ENCODE measurements at regions not wholly inside any gene's neighbourhood (a gene's known extent, or its start where the extent isn't known, plus 50 kb on each side); places are given as distances from the start of the nearest gene placed in this dataset.
"Not testable (repeated sequence)": the region's sequence is repeated elsewhere in the genome, so short reads cannot be mapped to it uniquely, and the experiment has no call there.

DNA sequence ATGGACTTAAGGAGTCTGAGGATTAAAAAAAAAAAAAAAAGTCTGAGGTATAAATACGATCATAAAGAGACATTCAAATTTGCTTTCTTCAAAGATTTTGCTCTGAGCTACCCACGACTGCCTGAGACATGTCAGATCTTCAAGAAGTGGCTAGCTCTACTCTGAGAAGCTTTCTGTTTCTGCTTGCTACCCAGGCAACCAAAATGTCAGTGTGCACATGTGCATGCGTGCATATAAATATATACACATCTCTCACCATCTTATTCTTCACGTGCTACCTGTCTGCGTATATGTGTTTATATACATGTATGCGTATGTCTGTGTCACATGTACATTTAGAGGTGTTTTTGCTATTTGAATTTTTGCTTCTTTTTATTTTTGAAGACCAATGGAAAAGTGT is 299.6 kb upstream of the STXBP5 start:
- no peak for DNase-seq

DNA sequence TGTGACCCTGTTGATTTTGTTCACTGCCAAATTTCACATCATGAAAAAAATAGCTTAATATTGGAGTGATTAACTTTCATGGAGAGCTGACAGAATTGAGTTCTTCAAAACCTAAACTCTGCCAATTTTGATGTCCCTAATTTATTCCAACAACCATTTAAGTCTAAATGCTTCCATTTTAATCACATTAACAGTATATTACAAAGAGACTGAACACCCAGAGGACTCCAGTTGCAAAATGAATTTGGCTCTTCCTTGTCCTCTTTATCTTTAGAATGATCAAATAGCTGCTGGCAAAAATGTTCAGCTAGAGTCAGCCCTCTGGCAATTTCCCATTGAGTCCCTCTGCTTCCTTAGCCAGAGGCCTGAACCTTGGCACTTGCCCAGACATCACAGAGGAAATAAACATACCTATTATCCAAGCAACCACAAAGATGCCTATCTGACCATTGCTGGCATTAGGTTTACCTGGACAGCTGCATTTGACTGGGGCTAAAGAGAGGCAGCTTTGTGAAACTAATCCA is 299.0 kb upstream of the STXBP5 start:
- DNase-seq: no peak

DNA sequence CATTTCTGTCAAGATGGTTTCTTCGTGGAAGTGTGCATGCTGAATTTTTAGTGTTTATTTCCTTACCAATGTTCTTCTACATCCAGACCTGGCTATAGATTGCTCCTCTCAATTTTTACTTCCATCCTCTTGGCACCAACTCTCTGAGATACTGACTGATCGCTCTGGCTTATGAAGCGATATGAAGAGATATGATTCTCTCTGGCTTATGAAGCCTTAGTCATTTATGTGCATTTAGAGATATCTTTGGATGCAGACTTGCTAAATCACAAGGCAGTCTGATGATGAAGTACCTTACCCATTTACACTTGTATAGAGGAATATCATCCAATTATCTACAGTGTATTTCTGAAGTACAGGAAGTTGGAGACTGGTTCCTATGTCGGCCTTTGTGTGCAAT is 295.4 kb upstream of the STXBP5 start:
- no peak for DNase-seq

DNA sequence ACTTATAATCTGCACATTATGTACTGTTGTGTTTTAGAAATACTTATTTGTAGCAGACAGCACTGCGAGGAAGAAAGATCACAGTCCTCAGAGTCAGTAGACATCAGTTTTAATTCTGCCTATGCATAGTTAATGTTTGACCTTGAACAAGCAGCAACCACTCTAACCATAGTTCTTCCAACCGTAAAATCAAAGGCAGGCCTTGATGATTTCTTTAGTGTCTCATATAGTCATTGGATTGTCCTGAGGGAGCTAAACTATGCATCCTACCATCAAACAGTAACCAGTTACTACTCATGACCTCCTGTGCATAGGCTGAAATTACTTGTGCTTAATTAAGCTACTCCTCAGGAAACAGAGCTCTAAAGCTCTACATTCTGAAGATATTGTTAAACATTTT is 294.8 kb upstream of the STXBP5 start:
- DNase-seq: no peak

DNA sequence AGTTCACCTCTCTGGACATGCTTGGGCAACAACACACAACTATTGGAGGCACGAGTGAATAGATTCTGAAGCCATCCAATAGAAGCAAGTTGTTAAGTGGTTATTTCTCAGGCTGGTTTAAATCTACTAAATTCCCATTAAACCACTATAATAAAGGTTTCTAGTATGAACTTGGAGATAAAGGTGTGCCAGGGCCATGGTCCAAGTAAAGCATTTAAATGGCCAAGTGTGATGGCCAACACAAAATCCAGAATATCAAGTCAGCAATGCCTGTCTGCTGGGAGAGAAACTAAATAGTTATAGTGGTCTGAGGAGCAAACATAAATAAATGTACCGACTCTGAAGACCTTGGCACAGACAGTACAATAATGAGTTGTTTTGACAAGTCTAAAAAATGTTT is 294.3 kb upstream of the STXBP5 start:
- DNase-seq: no peak

DNA sequence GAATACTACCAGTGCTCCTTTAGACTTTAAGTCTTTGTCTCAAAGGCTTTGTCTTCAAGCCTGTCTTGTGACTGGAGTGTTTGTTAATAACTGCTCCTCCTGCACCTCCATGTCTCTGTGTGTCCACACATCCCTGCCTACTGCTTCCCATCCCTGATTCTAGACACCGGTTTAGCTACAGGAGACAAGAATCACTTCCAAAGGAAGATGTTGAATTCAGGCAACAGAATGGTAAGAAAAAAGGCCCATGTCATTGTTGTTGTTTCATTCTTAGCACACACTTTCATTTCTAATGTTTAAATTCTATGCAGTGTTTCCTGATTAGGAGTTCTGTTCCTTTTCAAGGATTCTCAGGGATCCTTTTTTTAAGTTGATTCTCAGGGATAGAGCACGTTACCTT is 293.6 kb upstream of the STXBP5 start:
- DNase-seq: no peak

DNA sequence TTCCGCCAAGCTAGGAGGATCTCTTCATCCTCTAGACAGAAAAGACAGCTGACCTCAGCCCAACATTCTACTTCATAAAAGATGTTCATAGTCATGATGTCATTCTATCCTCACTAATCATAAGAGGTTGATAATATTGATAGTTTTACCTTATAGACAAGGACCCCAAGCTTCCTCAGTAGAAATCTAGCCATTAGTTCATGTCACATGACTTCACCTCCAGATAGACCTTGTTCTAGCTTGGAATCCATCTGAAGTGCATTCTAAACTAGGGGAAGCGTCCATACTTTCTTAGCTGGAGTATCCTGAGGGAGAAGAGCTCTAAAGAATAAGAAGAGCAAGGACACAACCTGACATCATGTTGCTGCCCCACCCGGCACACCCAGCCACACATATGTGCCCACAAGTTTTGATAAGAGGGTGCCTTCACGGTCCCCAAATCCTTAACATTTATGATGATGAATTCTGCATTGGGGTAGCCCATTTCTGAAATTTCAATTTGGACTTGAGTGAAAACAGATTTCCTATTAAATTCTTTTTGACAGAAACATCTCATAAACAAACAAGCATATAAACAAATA is 292.5 kb upstream of the STXBP5 start:
- DNase-seq: no peak

DNA sequence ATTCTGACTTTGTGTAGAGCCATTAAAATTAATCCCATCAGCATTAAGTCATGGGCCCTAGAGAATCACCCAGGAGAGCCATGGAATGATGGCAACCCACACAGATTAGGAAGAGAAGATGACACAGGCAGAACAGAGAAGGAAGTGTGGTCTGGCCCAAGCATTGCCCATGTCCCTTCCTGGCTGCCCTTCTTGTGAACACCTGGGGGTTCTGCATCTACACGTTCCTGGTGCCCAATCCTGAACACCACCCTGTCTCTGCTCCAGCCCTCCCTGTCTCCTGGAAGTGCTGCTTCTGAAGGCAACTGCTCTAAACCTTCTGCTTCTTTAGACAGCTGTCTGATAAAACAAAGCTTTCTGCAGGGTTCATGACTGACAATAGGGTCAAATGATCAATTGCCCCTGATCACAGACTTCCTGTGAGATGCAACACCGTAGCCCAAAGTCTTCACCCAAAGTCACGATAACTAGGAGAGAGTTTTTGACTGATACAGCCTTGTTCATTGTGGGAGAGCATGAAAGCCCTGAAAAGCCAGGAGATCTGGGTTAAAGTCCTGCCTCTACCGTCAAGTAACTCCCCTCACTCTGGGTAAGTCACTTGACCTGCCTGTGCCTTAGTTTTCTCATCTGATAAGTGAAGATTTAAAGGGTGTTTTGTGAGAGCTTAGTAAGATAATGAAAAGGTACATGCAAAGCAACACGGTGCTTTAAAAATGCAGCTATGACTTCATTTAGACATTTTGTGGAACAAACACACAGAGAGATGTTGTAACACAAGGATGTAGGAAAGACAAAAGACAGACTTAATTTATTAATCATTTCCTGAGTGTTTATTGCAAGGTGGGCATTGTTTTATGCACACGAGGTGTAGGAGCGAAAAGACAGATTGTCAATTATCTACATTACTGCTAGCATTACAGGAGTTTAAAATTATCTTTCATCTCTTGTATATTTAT is 291.2 kb upstream of the STXBP5 start:
- DNase-seq: no peak

DNA sequence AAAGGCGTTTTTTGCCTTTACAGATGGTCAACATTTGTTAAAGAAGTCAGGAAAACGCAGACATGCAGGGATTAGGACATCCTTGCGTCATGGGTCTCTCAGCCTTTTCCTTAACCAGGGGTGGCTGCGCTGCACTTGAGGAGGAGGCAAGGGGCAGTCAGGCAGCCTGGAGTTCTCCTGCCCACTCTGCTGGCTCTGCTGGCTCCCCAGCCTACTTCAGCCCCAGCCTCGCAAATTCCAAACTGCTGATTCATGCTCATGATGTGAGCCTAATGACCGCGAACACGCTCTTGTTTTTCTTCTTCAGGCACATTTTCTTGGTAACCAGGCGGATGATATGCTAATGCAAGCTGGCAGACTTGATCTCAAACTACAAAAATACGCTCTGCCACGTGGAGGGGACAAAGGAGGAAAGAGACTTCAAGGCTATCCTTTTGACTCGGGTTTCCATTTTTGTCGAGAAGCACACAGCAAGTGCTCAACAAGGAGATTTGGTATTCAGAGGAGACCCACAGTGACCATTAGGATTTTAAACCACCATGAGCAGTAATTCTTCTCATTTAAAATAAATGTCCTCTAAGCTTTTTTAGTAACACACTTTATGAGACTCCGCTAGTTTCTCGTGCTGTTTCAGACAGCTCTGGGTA is 290.3 kb upstream of the STXBP5 start:
- peak; percentile 72 for DNase-seq

DNA sequence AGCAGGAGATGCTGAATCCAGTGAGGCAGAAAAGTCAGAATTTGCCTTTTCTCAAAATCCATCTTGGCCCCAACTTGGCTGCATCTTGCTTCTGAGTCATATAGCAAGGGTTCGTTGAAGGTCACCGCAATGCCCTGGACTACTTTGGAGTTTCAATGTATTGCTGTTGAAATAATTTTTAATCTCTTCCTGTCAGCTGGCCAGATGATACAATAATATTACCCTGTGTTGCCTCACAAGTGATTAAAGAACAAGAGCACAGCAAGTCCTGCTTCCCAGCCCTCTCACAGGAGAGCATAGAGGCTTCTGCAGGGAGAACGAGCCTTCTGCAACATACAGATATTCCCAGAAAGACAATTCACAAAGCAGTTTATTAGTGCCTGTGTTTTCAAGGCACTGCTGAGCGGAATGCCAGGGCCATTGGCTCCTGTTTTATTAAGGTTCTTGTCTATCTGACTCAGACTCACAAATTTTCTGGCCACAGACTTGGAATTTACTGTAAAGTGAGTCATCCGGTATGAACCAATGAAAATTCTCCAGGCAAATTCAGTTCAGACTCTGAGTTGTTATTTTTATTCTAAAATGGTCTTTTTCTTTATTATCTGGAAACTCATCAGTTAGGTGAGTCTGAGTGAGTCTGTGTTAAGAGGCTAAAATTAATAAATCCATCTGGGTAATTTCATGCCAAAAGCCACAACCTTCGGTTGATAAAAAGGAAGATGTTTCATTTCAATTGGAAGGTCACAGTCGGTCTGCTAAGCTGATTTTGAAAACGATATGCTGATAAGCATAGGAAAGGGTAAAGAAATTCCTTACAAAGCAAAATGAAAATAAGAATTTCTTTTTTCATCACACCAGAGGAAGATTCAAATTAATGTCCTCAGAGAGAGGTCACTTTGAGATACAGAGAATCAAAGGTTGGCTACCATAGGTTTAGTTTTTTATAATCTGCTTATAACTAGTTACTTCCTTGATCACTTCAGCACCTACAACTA is 289.4 kb upstream of the STXBP5 start:
- DNase-seq: peak; percentile 65

DNA sequence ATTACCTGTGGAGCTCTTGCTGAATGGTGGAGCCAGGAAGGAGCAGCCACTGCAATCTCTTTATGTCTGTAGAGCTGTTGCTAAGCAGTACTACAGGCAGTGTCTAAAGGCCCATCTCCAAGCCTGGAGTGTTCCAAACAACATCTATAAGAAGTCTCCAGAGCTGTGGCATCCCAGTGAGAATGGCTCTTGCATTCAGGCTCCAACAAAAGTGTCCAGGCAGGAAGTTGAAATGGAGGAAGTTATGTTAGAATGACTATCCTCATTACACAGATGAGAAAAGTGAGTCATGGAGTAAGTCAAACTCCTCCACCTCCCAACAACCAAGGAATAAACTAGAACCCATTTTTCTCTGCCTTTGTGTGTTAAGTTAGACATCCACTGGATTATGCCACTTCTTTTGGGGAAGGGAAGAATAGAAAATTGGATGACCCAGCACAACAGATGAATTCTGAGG is 288.5 kb upstream of the STXBP5 start:
- no peak for DNase-seq

DNA sequence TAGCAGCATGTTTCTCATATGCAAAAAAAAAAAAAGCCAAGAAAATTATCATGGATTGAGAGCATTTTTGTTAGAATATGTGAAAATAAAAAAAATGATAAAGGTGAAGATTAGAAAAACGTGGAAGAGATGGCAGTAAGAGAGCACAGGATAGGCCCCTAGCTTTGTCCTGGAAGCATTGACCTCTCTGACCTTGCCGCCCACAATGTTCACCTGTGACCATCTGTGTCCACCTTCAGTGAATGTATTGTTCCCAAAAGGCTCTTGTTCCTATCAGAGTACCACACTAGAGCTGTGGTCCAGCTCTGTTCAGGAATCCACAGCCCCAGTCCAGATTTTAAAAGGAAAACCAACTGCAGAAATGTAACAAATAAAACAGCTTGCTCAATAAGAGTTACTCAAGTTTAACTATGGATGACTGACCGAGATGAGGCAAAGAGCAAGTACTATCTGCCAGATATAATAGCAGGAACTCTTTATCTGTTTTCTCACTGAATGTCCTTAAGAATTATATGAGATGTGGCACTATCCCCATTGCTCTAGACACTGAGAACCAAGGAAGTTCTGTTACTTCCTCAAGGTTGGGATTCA is 287.7 kb upstream of the STXBP5 start:
- no peak for DNase-seq

DNA sequence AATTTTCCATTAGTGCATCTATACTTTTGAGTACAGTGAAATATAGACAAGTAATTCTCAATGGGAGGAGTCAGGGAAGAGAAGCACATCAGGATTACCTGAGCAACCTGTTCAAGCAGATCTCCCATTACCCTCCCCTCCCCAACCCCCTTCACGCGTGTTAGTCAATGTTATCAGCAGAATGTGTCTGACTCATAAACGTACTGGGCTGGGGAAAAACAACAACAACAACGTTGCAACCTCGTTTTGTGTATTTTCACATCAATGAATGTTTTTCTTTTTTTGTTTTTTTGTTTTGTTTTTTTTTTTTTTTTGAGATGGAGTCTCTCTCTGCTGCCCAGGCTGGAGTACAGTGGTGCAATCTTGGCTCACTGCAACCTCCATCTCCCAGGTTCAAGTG is 287.0 kb upstream of the STXBP5 start:
- no peak for DNase-seq

DNA sequence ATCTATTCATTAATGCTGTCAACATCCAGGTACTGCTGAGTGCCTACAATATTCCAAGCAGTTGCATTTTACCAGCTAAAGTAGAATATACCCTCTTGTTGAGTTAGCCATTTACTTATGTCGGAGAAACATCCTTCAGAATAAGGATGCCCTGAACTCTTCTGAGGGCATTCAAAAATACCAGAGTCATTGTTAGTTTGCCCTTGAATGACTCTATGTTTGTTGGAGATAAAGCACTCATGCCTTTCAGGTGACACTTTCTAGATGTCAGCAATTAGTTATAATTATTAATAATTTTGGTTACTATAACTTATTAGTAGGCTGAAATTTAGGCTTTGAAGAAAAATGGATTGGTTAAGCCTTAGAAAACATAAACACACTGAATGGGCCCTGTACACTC is 286.2 kb upstream of the STXBP5 start:
- DNase-seq: no peak

DNA sequence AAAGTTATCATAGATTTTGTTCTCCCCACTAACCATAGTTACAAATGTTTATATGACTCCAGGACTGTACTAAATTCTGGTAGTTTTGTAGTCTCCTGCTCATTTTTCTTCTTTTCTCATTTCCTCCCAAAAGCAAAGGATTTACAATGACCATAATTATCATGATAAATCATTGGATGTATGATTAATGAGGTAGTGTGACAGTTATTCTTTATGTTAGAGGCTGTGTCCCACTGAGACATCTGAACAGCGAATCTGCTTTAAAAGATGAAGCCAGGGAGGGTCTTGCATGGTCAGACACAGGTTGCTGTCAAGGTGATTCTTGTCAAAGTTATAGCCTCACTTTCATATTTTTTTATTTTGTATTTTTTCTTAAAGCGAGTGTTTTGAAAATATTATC is 285.2 kb upstream of the STXBP5 start:
- no peak for DNase-seq

DNA sequence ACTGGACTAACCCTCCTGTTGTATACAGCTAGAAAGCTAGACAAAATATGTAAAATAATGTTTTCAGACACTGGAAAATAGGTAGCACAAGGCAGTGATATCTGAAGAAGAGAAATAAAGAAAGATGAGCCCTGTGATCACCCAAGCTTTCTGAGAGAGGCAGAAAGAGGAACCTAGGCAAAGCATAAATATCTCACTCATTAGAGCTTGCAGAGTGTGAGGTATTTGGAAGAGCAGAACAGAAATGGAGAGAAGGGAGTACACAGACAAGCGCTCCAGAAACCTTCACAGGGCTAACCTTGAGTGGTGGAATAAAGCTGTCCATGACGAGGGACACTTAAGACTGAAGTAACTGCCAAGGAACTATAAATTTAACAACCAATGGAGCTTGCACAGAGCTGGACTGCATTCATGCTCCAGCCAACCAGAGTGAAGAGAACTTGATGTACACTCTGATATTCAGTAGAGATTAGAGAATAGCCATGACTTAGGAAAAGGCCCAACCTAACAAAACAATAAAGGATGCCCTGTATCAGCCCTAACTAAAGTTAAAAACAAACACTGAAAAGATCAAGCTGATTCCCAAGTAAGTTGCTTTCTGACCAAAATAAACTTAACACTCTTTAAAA is 280.9 kb upstream of the STXBP5 start:
- no peak for DNase-seq

DNA sequence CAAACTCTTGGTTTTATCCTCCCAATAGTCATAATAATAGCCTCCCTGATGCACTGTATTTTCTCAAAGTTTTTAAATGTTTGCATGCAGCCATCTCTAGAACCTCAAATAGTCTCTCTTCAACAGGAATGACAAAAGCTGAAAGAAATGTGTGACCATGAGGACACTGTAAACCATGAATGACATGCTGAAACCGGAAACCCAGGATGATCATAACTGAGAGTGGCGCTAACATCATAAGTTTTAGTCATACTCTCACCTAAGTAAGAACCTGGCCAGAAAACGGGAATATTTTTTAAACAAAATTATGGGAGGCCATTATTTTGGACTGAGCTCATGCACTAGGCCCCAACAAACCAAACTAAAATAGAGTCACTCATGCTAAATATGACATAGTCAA is 278.4 kb upstream of the STXBP5 start:
- no peak for DNase-seq

DNA sequence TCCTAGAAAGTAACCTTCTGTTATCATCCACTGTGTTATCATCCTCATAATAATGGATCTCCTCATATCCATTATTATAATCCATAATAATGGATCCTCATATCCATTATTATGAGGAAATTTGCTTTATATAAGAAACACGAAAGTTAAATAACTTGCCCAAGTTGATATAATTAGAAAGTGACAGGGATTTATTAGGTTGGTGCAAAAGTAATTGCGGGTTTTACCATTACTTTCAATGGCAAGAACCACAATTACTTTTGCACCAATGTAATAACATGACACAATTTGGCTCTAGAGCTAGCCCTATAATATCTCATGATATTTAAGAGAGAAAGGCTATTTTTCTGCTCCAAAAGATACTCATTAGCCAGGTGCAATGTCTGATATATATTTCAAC is 275.7 kb upstream of the STXBP5 start:
- DNase-seq: no peak

DNA sequence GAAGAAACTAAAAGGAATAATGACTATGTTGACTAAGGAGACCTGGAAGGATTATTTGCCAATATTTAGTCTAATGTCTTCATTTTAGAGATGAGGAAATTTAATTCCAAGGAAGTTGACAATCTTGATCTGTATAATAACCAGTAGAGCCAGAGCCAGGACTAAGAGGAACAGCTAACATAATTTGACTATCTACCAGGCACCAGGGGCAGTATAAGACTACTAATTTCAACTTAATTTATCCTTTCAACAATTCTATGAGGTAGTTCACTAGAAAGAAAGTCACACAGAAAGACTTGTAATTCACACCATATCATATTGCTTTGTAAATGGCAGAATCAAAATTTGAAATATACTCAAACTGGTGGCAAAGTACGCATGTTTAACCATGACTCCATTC is 273.0 kb upstream of the STXBP5 start:
- DNase-seq: no peak

DNA sequence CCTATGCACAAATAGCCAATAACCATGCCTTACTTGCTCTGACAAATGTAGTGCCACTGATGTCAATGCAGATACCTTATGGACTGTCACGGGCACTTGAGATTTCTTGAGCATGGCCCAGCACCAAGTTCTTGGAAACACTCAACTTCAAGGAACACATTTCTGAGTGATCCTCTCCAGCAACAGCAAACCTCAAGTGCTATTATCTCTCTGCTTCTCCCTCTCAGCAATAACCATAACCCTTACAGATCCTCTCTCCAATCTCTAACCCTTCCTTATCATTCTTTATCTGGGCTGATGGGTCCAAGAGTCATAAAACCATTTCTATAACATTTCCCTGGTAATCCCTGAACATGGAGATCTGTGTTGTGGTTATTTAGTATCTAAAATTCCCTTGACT is 266.9 kb upstream of the STXBP5 start:
- DNase-seq: no peak

DNA sequence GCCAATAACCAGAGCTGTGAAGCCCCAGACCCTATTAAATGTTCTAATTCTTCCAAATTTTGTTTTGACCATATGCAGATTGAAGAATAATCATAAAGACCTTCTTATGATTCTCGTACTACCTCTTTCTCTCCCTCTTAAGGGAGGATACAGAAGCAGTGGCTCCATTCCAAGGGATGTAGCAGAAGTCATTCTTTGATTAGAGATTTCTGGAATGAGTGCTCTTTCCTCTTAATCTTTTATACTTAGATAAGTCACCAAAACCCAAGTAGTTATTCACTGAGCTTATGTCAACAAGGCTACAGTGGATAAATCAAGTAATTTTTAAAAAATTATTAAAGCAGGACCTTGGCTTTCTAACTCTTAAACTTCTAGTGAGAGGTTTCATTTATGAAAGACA is 266.0 kb upstream of the STXBP5 start:
- DNase-seq: no peak

DNA sequence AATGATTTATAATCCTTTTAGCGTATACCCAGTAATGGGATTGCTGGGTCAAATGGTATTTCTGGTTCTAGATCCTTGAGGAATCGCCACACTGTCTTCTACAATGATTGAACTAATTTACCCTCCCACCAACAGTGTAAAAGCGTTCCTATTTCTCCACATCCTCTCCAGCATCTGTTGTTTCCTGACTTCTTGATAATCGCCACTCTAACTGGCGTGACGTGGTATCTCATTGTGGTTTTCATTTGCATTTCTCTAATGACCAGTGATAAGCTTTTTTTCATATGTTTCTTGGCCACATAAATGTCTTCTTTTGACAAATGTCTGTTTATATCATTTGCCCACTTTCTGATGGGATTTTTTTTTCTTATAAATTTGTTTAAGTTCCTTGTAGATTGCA is 264.8 kb upstream of the STXBP5 start:
- DNase-seq: not testable (repeated sequence)

Data from left hindlimb (tissue), 1 donor.